Endothelial cell of umbilical vein (primary cell): ENCODE measurements at regions not wholly inside any gene's neighbourhood (a gene's known extent, or its start where the extent isn't known, plus 50 kb on each side); places are given as distances from the start of the nearest gene placed in this dataset.

Source experiments
- BruUV-seq: library from RNA; stranded (reverse); fragments of 400-500 nt; replicated peaks from 2 replicates; lab custom pipeline; 2021; lab: Mats Ljungman, UMichigan
- CTCF ChIA-PET: fragments of 300-600, 350-600 bp; sonication (Branson Sonifier 250); formaldehyde crosslinking; loops from one replicate; lab custom pipeline; 2021; ENCODE audit warnings: antibody characterized with exemption, inconsistent platforms; lab: Charles Lee
- POLR2A ChIA-PET: fragments of 300-600, 350-600 bp; sonication (Branson Sonifier 250); formaldehyde crosslinking; loops from one replicate; lab custom pipeline; 2021; ENCODE audit warnings: antibody characterized with exemption, inconsistent platforms; lab: Charles Lee
- DNase-seq: peaks from one replicate; pipeline ENCODE4 v3.0.0-alpha.2; 2011; ENCODE audit warnings: low read depth, low spot score
- FAIRE-seq: peaks from 2 replicates; lab custom pipeline; 2011; peaks lifted over from hg19 to GRCh38; lab: Jason Lieb, UNC
- H2AFZ ChIP-seq: 2 replicates; pipeline ENCODE4 v1.6.0; 2012; ENCODE audit warnings: low read depth, low read length, control low read depth, inconsistent platforms
- H3K27ac ChIP-seq: 2 replicates; pipeline ENCODE4 v1.5.1; 2011; ENCODE audit warnings: low read depth, mild to moderate bottlenecking, control low read depth, low read length, moderate library complexity; ENCODE audit not compliant: insufficient read depth
- H3K27me3 ChIP-seq, 2 experiments: 2 replicates each; pipeline versions ENCODE4 v1.6.0 to v1.6.1; 2011; ENCODE audit warnings: low read length in 2 of 2, mixed read lengths in 1 of 2; ENCODE audit not compliant: control insufficient read depth in 2 of 2, insufficient read depth in 2 of 2
- H3K36me3 ChIP-seq, 2 experiments: 2 replicates in 1 of 2; 3 replicates in 1 of 2; pipeline ENCODE4 v1.5.1; 2011; ENCODE audit warnings: low read length in 2 of 2, mild to moderate bottlenecking in 1 of 2, moderate library complexity in 1 of 2; ENCODE audit not compliant: control insufficient read depth in 2 of 2, insufficient read depth in 2 of 2; ENCODE audit errors: extremely low read depth in 1 of 2
- H3K4me1 ChIP-seq: 3 replicates; pipeline ENCODE4 v1.5.1; 2011; ENCODE audit warnings: mild to moderate bottlenecking, low read length; ENCODE audit not compliant: control insufficient read depth, insufficient read depth; ENCODE audit errors: extremely low read depth
- H3K4me2 ChIP-seq: 2 replicates; pipeline ENCODE4 v1.6.1; 2011; ENCODE audit warnings: low read length, control low read depth, mixed read lengths; ENCODE audit not compliant: insufficient read depth
- H3K4me3 ChIP-seq, 3 experiments: fragments of 200-600 bp in 1 of 3; sonication (generic), shearing (Covaris generic) in 1 of 3; replicated peaks in 1 of 3; 2 replicates each; pipeline ENCODE4 v1.5.1; 2011 to 2016; ENCODE audit warnings: control low read depth in 3 of 3, low read length in 3 of 3, mild to moderate bottlenecking in 2 of 3, inconsistent platforms in 1 of 3, low read depth in 1 of 3, moderate library complexity in 1 of 3; ENCODE audit not compliant: insufficient read depth in 1 of 3
- H3K79me2 ChIP-seq: 2 replicates; pipeline ENCODE4 v1.6.0; 2012; ENCODE audit warnings: low read length, inconsistent platforms; ENCODE audit not compliant: control insufficient read depth, insufficient read depth
- H3K9ac ChIP-seq: replicated peaks from 2 replicates; pipeline ENCODE3; 2011; ENCODE audit warnings: low read length, control low read depth; ENCODE audit not compliant: insufficient read depth; ENCODE audit errors: extremely low read depth
- H3K9me1 ChIP-seq: replicated peaks from 3 replicates; pipeline ENCODE4 v1.6.0; 2011; ENCODE audit warnings: mild to moderate bottlenecking, low read length; ENCODE audit not compliant: control insufficient read depth, insufficient read depth; ENCODE audit errors: extremely low read depth
- H3K9me3 ChIP-seq: replicated peaks from 2 replicates; pipeline ENCODE4 v1.5.1; 2012; ENCODE audit warnings: low read length, inconsistent platforms; ENCODE audit not compliant: control insufficient read depth, insufficient read depth
- H4K20me1 ChIP-seq: replicated peaks from 2 replicates; pipeline ENCODE3; 2011; ENCODE audit warnings: mild to moderate bottlenecking, low read length; ENCODE audit not compliant: control insufficient read depth, insufficient read depth; ENCODE audit errors: extremely low read depth
- CTCF ChIP-seq, 2 donors: IDR thresholded peaks; 1 replicate in 1 of 2; 2 replicates in 1 of 2; pipeline ENCODE4 v1.5.1; 2011; ENCODE audit warnings: low read length in 2 of 2, mild to moderate bottlenecking in 2 of 2, moderate library complexity in 2 of 2, control low read depth in 1 of 2, inconsistent platforms in 1 of 2, low read depth in 1 of 2; ENCODE audit not compliant: insufficient read depth in 1 of 2; ENCODE audit errors: extremely low read depth in 1 of 2
- EZH2 ChIP-seq: IDR thresholded peaks from 2 replicates; pipeline ENCODE4 v1.6.1; 2012; ENCODE audit warnings: borderline replicate concordance, low read depth, mild to moderate bottlenecking, moderate library complexity, low read length, inconsistent platforms; ENCODE audit not compliant: severe bottlenecking
- GATA2 ChIP-seq: IDR thresholded peaks from 2 replicates; pipeline ENCODE4 v1.7.0; 2011; ENCODE audit warnings: low read depth, mild to moderate bottlenecking, moderate library complexity, mixed read lengths, low read length; ENCODE audit not compliant: insufficient read length, insufficient read depth
- JUN ChIP-seq: IDR thresholded peaks from 2 replicates; pipeline ENCODE4 v1.6.1; 2011; ENCODE audit warnings: borderline replicate concordance, low read depth; ENCODE audit not compliant: insufficient read length, insufficient read depth
- MAX ChIP-seq: IDR thresholded peaks from 2 replicates; pipeline ENCODE4 v1.6.1; 2011; ENCODE audit not compliant: insufficient read depth, insufficient read length
- MYC ChIP-seq: IDR thresholded peaks from one replicate; pipeline ENCODE4 v1.6.1; 2011; ENCODE audit warnings: mild to moderate bottlenecking, low read depth, low read length
- POLR2A ChIP-seq: IDR thresholded peaks from 2 replicates; pipeline ENCODE4 v1.6.1; 2012; ENCODE audit warnings: low read depth, mild to moderate bottlenecking, control low read depth, low read length
- dilution Hi-C: fragments of 300-500 bp; cut with MboI; formaldehyde crosslinking; loops from one replicate; pipeline ENCODE4 v1.15.0; 2019; ENCODE audit warnings: low sequenced_read_pairs; ENCODE audit not compliant: extremely low pct_ligation_motif_present
- intact Hi-C: fragments of 100-400 bp; cut with micrococcal nuclease; formaldehyde crosslinking; loops from one replicate; pipeline ENCODE4 v1.10.0; 2022

- intact Hi-C loops, result no loop called here
- no peak overlapping the region for H3K27ac ChIP-seq
- peaks cover 2% of the 10 kb centered on the region for H3K9me3 ChIP-seq
- FAIRE-seq (no peak), DNase-seq (no peak)
- H3K9me1 ChIP-seq, result no peaks in the 10 kb centered on the region
- ChIA-PET CTCF (no interaction called here), POLR2A (no interaction called here)
- no peak overlapping the region for H3K4me2 ChIP-seq
- no peaks in the 10 kb centered on the region for H3K36me3 ChIP-seq
- H3K9ac ChIP-seq, result no peak overlapping the region
- no peaks in the 10 kb centered on the region for H3K79me2 ChIP-seq
- H3K4me3 ChIP-seq, result no peak overlapping the region
- H2AFZ ChIP-seq, result no peak overlapping the region
- H4K20me1 ChIP-seq, result no peaks in the 10 kb centered on the region
- dilution Hi-C loops, result no loop called here
- TF ChIP-seq POLR2A (no peak), EZH2 (no peak), MAX (no peak), CTCF (IDR thresholded peaks at IDR 0.05; ENCODE audit: extremely low read depth in 1 of 2, insufficient read depth in 1 of 2, low read depth in 1 of 2, low read length in 2 of 2) (no peak), JUN (no peak), MYC (no peak), GATA2 (no peak)
- H3K4me1 ChIP-seq, result no peaks in the 10 kb centered on the region
- no TSS peak for BruUV-seq
- no peaks in the 10 kb centered on the region for H3K27me3 ChIP-seq
Observed at GRCh38 chr5:86125731-86126601, 491.8 kb upstream of the COX7C start.
